SK-N-SH treated with all-trans-retinoic acid at 6 μM for 48 hours (cell line): ENCODE measurements at regions not wholly inside any gene's neighbourhood (a gene's known extent, or its start where the extent isn't known, plus 50 kb on each side); places are given as distances from the start of the nearest gene placed in this dataset.

Source experiments
- ATAC-seq: fragments of 200-7000 bp; cut with Tn5 transposase; 3 replicates; pipeline ENCODE4 v1.9.1; 2020; ENCODE audit warnings: mild to moderate bottlenecking, moderate library complexity
- BACH2 ChIP-seq: fragments of 250-450 bp; sonication (Bioruptor Pico); IDR thresholded peaks from 2 replicates; pipeline ENCODE4 v1.9.0; 2021; ENCODE audit warnings: mild to moderate bottlenecking, borderline replicate concordance
- CREB5 ChIP-seq: fragments of 250-450 bp; sonication (Bioruptor Pico); IDR thresholded peaks from 2 replicates; pipeline ENCODE4 v1.5.1; 2020; ENCODE audit warnings: low read depth, mild to moderate bottlenecking, moderate library complexity
- ESRRG ChIP-seq: fragments of 250-450 bp; sonication (Bioruptor Pico); IDR thresholded peaks from 2 replicates; pipeline ENCODE4 v1.6.1; 2021; ENCODE audit warnings: mild to moderate bottlenecking
- ISL1 ChIP-seq: fragments of 250-450 bp; sonication (Bioruptor Pico); IDR thresholded peaks from 2 replicates; pipeline ENCODE4 v2.1.2; 2022; ENCODE audit warnings: mild to moderate bottlenecking, moderate library complexity
- OSR1 ChIP-seq: fragments of 250-450 bp; sonication (Bioruptor Pico); IDR thresholded peaks from 2 replicates; pipeline ENCODE4 v1.8.0; 2022; ENCODE audit warnings: moderate library complexity, mild to moderate bottlenecking, inconsistent platforms
- PPARA ChIP-seq: fragments of 250-450 bp; sonication (Bioruptor Pico); IDR thresholded peaks from 2 replicates; pipeline ENCODE4 v1.5.0; 2020; ENCODE audit warnings: mild to moderate bottlenecking, borderline replicate concordance
- RARB ChIP-seq: fragments of 250-450 bp; sonication (Bioruptor Pico); IDR thresholded peaks from 2 replicates; pipeline ENCODE4 v1.8.0; 2021; ENCODE audit warnings: mild to moderate bottlenecking, moderate library complexity
- SNAI2 ChIP-seq: fragments of 250-450 bp; sonication (Bioruptor Pico); IDR thresholded peaks from 2 replicates; pipeline ENCODE4 v1.5.0; 2020; ENCODE audit warnings: mild to moderate bottlenecking, moderate library complexity
- TOX ChIP-seq: fragments of 250-450 bp; sonication (Bioruptor Pico); IDR thresholded peaks from 2 replicates; pipeline ENCODE4 v1.8.0; 2021; ENCODE audit warnings: mild to moderate bottlenecking, moderate library complexity, borderline replicate concordance
- TSHZ2 ChIP-seq: fragments of 250-450 bp; sonication (Bioruptor Pico); IDR thresholded peaks from 2 replicates; pipeline ENCODE4 v1.5.0; 2020; ENCODE audit warnings: mild to moderate bottlenecking, moderate library complexity
- ZFP3 ChIP-seq: fragments of 250-450 bp; sonication (Bioruptor Pico); IDR thresholded peaks from 2 replicates; pipeline ENCODE4 v1.5.0; 2020; ENCODE audit warnings: mild to moderate bottlenecking, moderate library complexity
- ZFP30 ChIP-seq: fragments of 450-650 bp; formaldehyde crosslinking; IDR thresholded peaks from 2 replicates; pipeline ENCODE4 v1.5.0; 2022; ENCODE audit warnings: mild to moderate bottlenecking, moderate library complexity
- ZNF565 ChIP-seq: fragments of 450-650 bp; formaldehyde crosslinking; conservative IDR thresholded peaks from 2 replicates; pipeline ENCODE4 v1.5.0; 2020; ENCODE audit warnings: low read depth, mild to moderate bottlenecking, moderate library complexity
- ZNF70 ChIP-seq: fragments of 450-650 bp; formaldehyde crosslinking; IDR thresholded peaks from 2 replicates; pipeline ENCODE4 v1.5.0; 2020; ENCODE audit warnings: mild to moderate bottlenecking, moderate library complexity
- TF ChIP-seq, protein P1 (sequence below): fragments of 250-450 bp; sonication (Bioruptor Pico); IDR thresholded peaks from 2 replicates; pipeline ENCODE4 v1.8.0; 2021; ENCODE audit warnings: low read depth, mild to moderate bottlenecking, moderate library complexity, borderline replicate concordance
- TF ChIP-seq, protein P2 (sequence below): fragments of 250-450 bp; sonication (Bioruptor Pico); IDR thresholded peaks from 2 replicates; pipeline ENCODE4 v1.5.1; 2021; ENCODE audit warnings: mild to moderate bottlenecking, moderate library complexity
- TF ChIP-seq, protein P3 (sequence below): fragments of 250-450 bp; sonication (Bioruptor Pico); IDR thresholded peaks from 2 replicates; pipeline ENCODE4 v1.8.0; 2020; ENCODE audit warnings: mild to moderate bottlenecking, moderate library complexity, borderline replicate concordance

DNA sequence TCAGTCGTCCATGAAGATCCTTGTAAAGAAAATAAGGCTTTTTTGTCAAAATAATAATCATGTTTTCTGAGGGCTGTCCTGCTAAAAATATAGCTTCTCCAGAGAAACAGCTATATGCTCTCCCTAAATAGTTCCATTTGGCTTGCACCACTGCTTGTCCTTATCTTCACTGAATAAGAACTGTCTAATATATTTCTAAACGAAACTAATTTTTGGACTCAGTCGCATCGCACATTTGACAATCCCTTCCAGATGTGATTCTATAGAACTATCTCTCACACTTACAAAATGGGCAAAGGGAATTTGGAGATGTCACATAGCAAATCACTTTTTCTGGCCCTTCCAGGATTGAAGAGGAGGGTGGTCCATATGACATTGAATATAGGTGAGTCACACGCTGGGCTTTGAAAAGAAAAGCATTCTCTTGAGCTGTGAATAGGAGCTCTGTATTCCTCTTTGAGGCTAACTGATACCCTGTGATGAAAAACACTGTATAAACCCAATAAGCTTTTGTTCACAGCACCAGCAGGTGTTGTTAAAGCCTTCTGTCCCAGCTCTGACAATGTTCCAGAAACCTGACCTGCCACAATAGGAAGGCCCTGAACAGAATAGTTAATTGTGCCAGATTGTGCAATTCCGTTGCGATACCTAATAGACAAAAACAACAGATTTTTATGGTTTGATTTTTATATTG lies 1144.2 kb downstream of the ROBO2 start:
- ATAC-seq, result no peak
- TF ChIP-seq SNAI2 (CRISPR knock-in tag), result no peak
- TF ChIP-seq ZNF565 (CRISPR knock-in tag), result no peak
- no peak for TF ChIP-seq OSR1
- no peak for TF ChIP-seq RARB (CRISPR knock-in tag)
- no peak for TF ChIP-seq ESRRG (CRISPR knock-in tag)
- TF ChIP-seq ZNF70, result no peak
- TF ChIP-seq, protein P1, sequence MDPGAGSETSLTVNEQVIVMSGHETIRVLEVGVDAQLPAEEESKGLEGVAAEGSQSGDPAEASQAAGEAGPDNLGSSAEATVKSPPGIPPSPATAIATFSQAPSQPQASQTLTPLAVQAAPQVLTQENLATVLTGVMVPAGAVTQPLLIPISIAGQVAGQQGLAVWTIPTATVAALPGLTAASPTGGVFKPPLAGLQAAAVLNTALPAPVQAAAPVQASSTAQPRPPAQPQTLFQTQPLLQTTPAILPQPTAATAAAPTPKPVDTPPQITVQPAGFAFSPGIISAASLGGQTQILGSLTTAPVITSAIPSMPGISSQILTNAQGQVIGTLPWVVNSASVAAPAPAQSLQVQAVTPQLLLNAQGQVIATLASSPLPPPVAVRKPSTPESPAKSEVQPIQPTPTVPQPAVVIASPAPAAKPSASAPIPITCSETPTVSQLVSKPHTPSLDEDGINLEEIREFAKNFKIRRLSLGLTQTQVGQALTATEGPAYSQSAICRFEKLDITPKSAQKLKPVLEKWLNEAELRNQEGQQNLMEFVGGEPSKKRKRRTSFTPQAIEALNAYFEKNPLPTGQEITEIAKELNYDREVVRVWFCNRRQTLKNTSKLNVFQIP (CRISPR knock-in tag), result no peak
- TF ChIP-seq TSHZ2, result no peak
- TF ChIP-seq ZFP3 (CRISPR knock-in tag), result no peak
- TF ChIP-seq ZFP30 (CRISPR knock-in tag), result no peak
- TF ChIP-seq BACH2, result no peak
- no peak for TF ChIP-seq ISL1 (CRISPR knock-in tag)
- no peak for TF ChIP-seq CREB5 (CRISPR knock-in tag)

- no peak for ATAC-seq
- TF ChIP-seq RARB (CRISPR knock-in tag) (no peak), ZNF565 (CRISPR knock-in tag) (no peak), ZNF70 (no peak), TSHZ2 (no peak), SNAI2 (CRISPR knock-in tag) (no peak), PPARA (no peak), ZFP3 (CRISPR knock-in tag) (no peak), TOX (CRISPR knock-in tag) (no peak), ZFP30 (CRISPR knock-in tag) (no peak), BACH2 (no peak)
- TF ChIP-seq, protein P2, sequence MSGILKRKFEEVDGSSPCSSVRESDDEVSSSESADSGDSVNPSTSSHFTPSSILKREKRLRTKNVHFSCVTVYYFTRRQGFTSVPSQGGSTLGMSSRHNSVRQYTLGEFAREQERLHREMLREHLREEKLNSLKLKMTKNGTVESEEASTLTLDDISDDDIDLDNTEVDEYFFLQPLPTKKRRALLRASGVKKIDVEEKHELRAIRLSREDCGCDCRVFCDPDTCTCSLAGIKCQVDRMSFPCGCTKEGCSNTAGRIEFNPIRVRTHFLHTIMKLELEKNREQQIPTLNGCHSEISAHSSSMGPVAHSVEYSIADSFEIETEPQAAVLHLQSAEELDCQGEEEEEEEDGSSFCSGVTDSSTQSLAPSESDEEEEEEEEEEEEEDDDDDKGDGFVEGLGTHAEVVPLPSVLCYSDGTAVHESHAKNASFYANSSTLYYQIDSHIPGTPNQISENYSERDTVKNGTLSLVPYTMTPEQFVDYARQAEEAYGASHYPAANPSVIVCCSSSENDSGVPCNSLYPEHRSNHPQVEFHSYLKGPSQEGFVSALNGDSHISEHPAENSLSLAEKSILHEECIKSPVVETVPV, result no peak
- TF ChIP-seq, protein P1 (CRISPR knock-in tag), result no peak
- TF ChIP-seq, protein P3, sequence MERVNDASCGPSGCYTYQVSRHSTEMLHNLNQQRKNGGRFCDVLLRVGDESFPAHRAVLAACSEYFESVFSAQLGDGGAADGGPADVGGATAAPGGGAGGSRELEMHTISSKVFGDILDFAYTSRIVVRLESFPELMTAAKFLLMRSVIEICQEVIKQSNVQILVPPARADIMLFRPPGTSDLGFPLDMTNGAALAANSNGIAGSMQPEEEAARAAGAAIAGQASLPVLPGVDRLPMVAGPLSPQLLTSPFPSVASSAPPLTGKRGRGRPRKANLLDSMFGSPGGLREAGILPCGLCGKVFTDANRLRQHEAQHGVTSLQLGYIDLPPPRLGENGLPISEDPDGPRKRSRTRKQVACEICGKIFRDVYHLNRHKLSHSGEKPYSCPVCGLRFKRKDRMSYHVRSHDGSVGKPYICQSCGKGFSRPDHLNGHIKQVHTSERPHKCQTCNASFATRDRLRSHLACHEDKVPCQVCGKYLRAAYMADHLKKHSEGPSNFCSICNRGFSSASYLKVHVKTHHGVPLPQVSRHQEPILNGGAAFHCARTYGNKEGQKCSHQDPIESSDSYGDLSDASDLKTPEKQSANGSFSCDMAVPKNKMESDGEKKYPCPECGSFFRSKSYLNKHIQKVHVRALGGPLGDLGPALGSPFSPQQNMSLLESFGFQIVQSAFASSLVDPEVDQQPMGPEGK, result no peak
These were observed 1146.5 kb downstream of the ROBO2 start for GRCh38 chr3:78186404-78186803.
